HG03442 (cell line): ENCODE measurements at regions not wholly inside any gene's neighbourhood (a gene's known extent, or its start where the extent isn't known, plus 50 kb on each side); places are given as distances from the start of the nearest gene placed in this dataset.

Experiments
- ATAC-seq: cut with Tn5 transposase; IDR thresholded peaks from one replicate; pipeline ENCODE4 v1.9.1; 2021; ENCODE audit warnings: mild to moderate bottlenecking, moderate library complexity; ENCODE audit not compliant: unreplicated experiment

GRCh38 chr9:690517-691111 lies 150.9 kb upstream of the DMRT1 start:
- ATAC-seq, result no peak

GRCh38 chr9:691825-692400 lies 149.6 kb upstream of the DMRT1 start:
- ATAC-seq, result no peak

- ATAC-seq, result no peak
Observed at GRCh38 chr9:692636-693129, 148.8 kb upstream of the DMRT1 start.

GRCh38 chr9:693201-694091 lies 148.1 kb upstream of the DMRT1 start:
- no peak for ATAC-seq

- ATAC-seq, result no peak
Observed at GRCh38 chr9:694092-694402, 147.4 kb upstream of the DMRT1 start.

GRCh38 chr9:694403-695154 lies 146.9 kb upstream of the DMRT1 start:
- ATAC-seq, result no peak

GRCh38 chr9:695252-695651 lies 146.2 kb upstream of the DMRT1 start:
- no peak for ATAC-seq

GRCh38 chr9:696332-697323 lies 144.9 kb upstream of the DMRT1 start:
- no peak for ATAC-seq

GRCh38 chr9:698276-698675 lies 143.2 kb upstream of the DMRT1 start:
- ATAC-seq, result no peak

GRCh38 chr9:698954-699353 lies 142.5 kb upstream of the DMRT1 start:
- ATAC-seq, result no peak

GRCh38 chr9:699396-699795 lies 142.1 kb upstream of the DMRT1 start:
- no peak for ATAC-seq

- ATAC-seq, result no peak
Observed at GRCh38 chr9:700365-701282, 140.9 kb upstream of the DMRT1 start.

- ATAC-seq, result no peak
Observed at GRCh38 chr9:703392-703791, 138.1 kb upstream of the DMRT1 start.

GRCh38 chr9:706073-706472 lies 135.4 kb upstream of the DMRT1 start:
- no peak for ATAC-seq

- no peak for ATAC-seq
Observed at GRCh38 chr9:706606-707459, 134.7 kb upstream of the DMRT1 start.

- ATAC-seq, result no peak
Observed at GRCh38 chr9:708182-708550, 133.3 kb upstream of the DMRT1 start.

GRCh38 chr9:708551-709432 lies 132.7 kb upstream of the DMRT1 start:
- no peak for ATAC-seq
